ENCODE measurements at regions not wholly inside any gene's neighbourhood (a gene's known extent, or its start where the extent isn't known, plus 50 kb on each side); places are given as distances from the start of the nearest gene placed in this dataset.

- no peaks in the 10 kb centered on the region for H4K20me1 ChIP-seq (ENCODE audit: control insufficient read depth, insufficient read depth, low read depth, low read length)
- no peaks in the 10 kb centered on the region for H3K79me2 ChIP-seq (ENCODE audit: control insufficient read depth, low read length)
- no peak overlapping the region for H3K4me3 ChIP-seq (ENCODE audit: low read length)
- TF ChIP-seq EZH2phosphoT487 (IDR thresholded peaks at IDR 0.05; ENCODE audit: borderline replicate concordance, low read length) (no peak), CTCF (IDR thresholded peaks at IDR 0.05; ENCODE audit: low read depth, low read length, poor library complexity, severe bottlenecking) (no peak)
- H3K36me3 ChIP-seq (ENCODE audit: control insufficient read depth, low read length) = no peaks in the 10 kb centered on the region
- no peaks in the 10 kb centered on the region for H3K4me1 ChIP-seq (ENCODE audit: control insufficient read depth, low read length)
- no peaks in the 10 kb centered on the region for H3K9me2 ChIP-seq (replicated peaks; ENCODE audit: control insufficient read depth, low read length)
- peaks cover 23% of the 10 kb centered on the region; the same call in 1 of the 2 replicates for H3K9me3 ChIP-seq (ENCODE audit: control insufficient read depth, insufficient read depth, low read length)
- H3F3A ChIP-seq (ENCODE audit: control insufficient read depth, insufficient read depth) = no peaks in the 10 kb centered on the region
- no peak overlapping the region for H3K27ac ChIP-seq (ENCODE audit: low read depth, low read length)
- H3K27me3 ChIP-seq (ENCODE audit: control insufficient read depth, low read length) = no peaks in the 10 kb centered on the region
- H3K4me2 ChIP-seq (ENCODE audit: low read length) = no peak overlapping the region
Observed at GRCh38 chr7:155887174-155887525, 74.9 kb upstream of the SHH start.

DNA sequence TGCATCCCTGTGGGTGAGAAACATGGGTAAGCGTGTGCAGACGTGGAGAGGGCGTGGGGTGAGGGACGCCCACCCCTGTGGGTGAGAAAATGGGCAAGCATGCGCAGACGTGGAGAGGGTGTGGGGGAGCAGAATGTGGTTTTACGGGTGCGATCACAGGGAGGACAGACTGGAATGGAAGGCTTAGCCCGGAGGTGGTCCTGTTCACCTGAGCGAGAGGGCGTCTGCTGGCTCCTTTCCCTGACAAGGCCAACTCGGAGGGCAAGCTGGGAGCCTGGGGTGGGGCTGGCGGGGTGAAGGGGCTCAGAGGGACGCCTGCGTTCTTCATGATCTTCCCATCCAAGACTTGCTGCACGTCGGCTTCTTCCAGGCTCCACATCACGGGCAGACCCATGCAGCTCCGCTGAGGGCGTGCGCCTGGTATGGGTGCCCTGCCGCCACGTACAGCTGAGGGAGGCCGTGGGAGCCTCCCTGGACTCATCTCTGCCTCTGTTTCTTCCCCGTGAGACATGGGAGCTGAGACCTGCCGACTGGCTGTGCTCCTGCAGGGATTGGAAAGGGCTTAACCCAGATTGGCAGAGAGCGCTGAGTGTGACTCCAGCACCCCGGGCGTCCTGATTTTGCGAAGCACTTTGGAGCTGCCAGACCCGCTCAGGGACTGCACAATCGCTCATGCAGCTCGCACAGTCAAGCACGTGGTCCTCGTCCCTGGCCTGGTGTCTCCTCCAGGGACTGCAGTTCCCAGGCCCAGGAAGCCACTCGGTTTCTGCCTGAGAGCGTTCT is 74.3 kb upstream of the SHH start:
- TF ChIP-seq CTCF (IDR thresholded peaks at IDR 0.05; ENCODE audit: low read depth, low read length, poor library complexity, severe bottlenecking) = no peak
- no peaks in the 10 kb centered on the region for H3F3A ChIP-seq (ENCODE audit: control insufficient read depth, insufficient read depth)

GRCh38 chr7:155885167-155886155 is 73.2 kb upstream of the SHH start:
- H3F3A ChIP-seq (ENCODE audit: control insufficient read depth, insufficient read depth) = no peaks in the 10 kb centered on the region
- no peaks in the 10 kb centered on the region for H3K4me1 ChIP-seq (ENCODE audit: control insufficient read depth, low read length)
- H3K79me2 ChIP-seq (ENCODE audit: control insufficient read depth, low read length) = no peaks in the 10 kb centered on the region
- no peak overlapping the region for H3K4me2 ChIP-seq (ENCODE audit: low read length)
- H4K20me1 ChIP-seq (ENCODE audit: control insufficient read depth, insufficient read depth, low read depth, low read length) = no peaks in the 10 kb centered on the region
- no peak for TF ChIP-seq EZH2phosphoT487 (IDR thresholded peaks at IDR 0.05; ENCODE audit: borderline replicate concordance, low read length)
- TF ChIP-seq CTCF (IDR thresholded peaks at IDR 0.05; ENCODE audit: low read depth, low read length, poor library complexity, severe bottlenecking) = no peak
- no peaks in the 10 kb centered on the region for H3K27me3 ChIP-seq (ENCODE audit: control insufficient read depth, low read length)
- no peaks in the 10 kb centered on the region for H3K36me3 ChIP-seq (ENCODE audit: control insufficient read depth, low read length)
- no peak overlapping the region for H3K4me3 ChIP-seq (ENCODE audit: low read length)
- H3K9me3 ChIP-seq (ENCODE audit: control insufficient read depth, insufficient read depth, low read length) = peaks cover 9% of the 10 kb centered on the region; the same call in 1 of the 2 replicates
- no peaks in the 10 kb centered on the region for H3K9me2 ChIP-seq (replicated peaks; ENCODE audit: control insufficient read depth, low read length)
- H3K27ac ChIP-seq (ENCODE audit: low read depth, low read length) = no peak overlapping the region

More for the DNA sequence above, 74.3 kb upstream of the SHH start:
- Histone ChIP-seq H3K4me2 (ENCODE audit: low read length) (no peak overlapping the region), H3K4me1 (ENCODE audit: control insufficient read depth, low read length) (no peaks in the 10 kb centered on the region), H3K9me2 (replicated peaks; ENCODE audit: control insufficient read depth, low read length) (no peaks in the 10 kb centered on the region), H4K20me1 (ENCODE audit: control insufficient read depth, insufficient read depth, low read depth, low read length) (no peaks in the 10 kb centered on the region), H3K4me3 (ENCODE audit: low read length) (no peak overlapping the region), H3K79me2 (ENCODE audit: control insufficient read depth, low read length) (no peaks in the 10 kb centered on the region), H3K27me3 (ENCODE audit: control insufficient read depth, low read length) (no peaks in the 10 kb centered on the region), H3K27ac (ENCODE audit: low read depth, low read length) (no peak overlapping the region), H3K9me3 (ENCODE audit: control insufficient read depth, insufficient read depth, low read length) (peaks cover 19% of the 10 kb centered on the region; the same call in 1 of the 2 replicates), H3K36me3 (ENCODE audit: control insufficient read depth, low read length) (no peaks in the 10 kb centered on the region)

All from DOHH2 (cell line).